ENCODE measurements at regions not wholly inside any gene's neighbourhood (a gene's known extent, or its start where the extent isn't known, plus 50 kb on each side); places are given as distances from the start of the nearest gene placed in this dataset.

GRCh38 chr12:40632171-40632570 is 60.1 kb upstream of the CNTN1 start:
- TF ChIP-seq POLR2A (IDR thresholded peaks at IDR 0.05) (no peak), CTCF (IDR thresholded peaks at IDR 0.05) (no peak)
